Type B pancreatic cell (in vitro differentiated cells): ENCODE measurements at regions not wholly inside any gene's neighbourhood (a gene's known extent, or its start where the extent isn't known, plus 50 kb on each side); places are given as distances from the start of the nearest gene placed in this dataset.

ENCODE experiments used
- DNase-seq: peaks from one replicate; pipeline ENCODE4 v3.0.0; 2021; ENCODE audit warnings: mixed read lengths; ENCODE audit not compliant: unreplicated experiment; ENCODE audit errors: extremely low spot score
- H3K27ac Mint-ChIP-seq: 2 replicates; pipeline ENCODE4 v1.8.0; 2021; ENCODE audit warnings: mild to moderate bottlenecking, mixed read lengths
- H3K27me3 Mint-ChIP-seq: 2 replicates; pipeline ENCODE4 v1.8.0; 2021; ENCODE audit warnings: mixed read lengths
- H3K36me3 Mint-ChIP-seq: 2 replicates; pipeline ENCODE4 v1.8.0; 2021; ENCODE audit warnings: mixed read lengths
- H3K4me1 Mint-ChIP-seq: one replicate; pipeline ENCODE4 v1.8.0; 2021; ENCODE audit warnings: mixed read lengths; ENCODE audit not compliant: unreplicated experiment
- H3K4me3 Mint-ChIP-seq: 2 replicates; pipeline ENCODE4 v1.8.0; 2021; ENCODE audit warnings: mild to moderate bottlenecking, mixed read lengths
- H3K9me3 Mint-ChIP-seq: 2 replicates; pipeline ENCODE4 v1.8.0; 2021; ENCODE audit warnings: mixed read lengths
- CTCF ChIP-seq: fragments of 200-600 bp; sonication (generic); conservative IDR thresholded peaks from 2 replicates; pipeline ENCODE4 v1.5.0; 2021; ENCODE audit warnings: antibody characterized with exemption, mild to moderate bottlenecking

DNA sequence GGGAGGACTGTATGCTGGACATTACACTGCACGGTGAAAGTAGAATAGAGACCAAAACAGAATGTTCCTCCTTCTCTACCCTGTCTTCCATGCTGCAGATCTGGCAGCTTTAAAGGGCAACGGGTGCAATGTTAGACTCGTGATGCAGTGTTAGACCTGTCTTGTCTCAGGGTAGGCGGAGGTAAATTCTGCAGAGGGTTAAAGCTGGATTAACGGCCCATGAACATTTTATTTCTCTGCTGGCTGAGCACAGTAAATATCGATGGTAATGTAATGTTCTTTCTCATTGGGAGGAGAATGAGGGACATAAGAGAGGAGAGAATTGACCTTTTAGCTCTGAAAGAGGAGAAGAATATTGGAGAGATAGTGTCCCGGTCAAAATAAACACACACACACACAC lies 178.9 kb downstream of the NMUR2 start:
- no peak overlapping the region for H3K27ac Mint-ChIP-seq
- no peak for DNase-seq
- no peak overlapping the region for H3K4me3 Mint-ChIP-seq
- no peaks in the 10 kb centered on the region for H3K36me3 Mint-ChIP-seq
- no peaks in the 10 kb centered on the region for H3K9me3 Mint-ChIP-seq
- no peaks in the 10 kb centered on the region for H3K27me3 Mint-ChIP-seq
- TF ChIP-seq CTCF: no peak
- no peaks in the 10 kb centered on the region for H3K4me1 Mint-ChIP-seq

GRCh38 chr5:152221721-152222629 lies 183.1 kb downstream of the NMUR2 start:
- TF ChIP-seq CTCF: no peak
- no peak for DNase-seq
- Mint-ChIP-seq H3K4me3 (no peak overlapping the region), H3K27me3 (no peaks in the 10 kb centered on the region), H3K9me3 (no peaks in the 10 kb centered on the region), H3K27ac (no peak overlapping the region), H3K36me3 (no peaks in the 10 kb centered on the region), H3K4me1 (no peaks in the 10 kb centered on the region)

GRCh38 chr5:152218694-152219093 lies 186.4 kb downstream of the NMUR2 start:
- Mint-ChIP-seq H3K27me3 (no peaks in the 10 kb centered on the region), H3K4me1 (no peaks in the 10 kb centered on the region), H3K4me3 (no peak overlapping the region), H3K27ac (no peak overlapping the region), H3K36me3 (no peaks in the 10 kb centered on the region), H3K9me3 (no peaks in the 10 kb centered on the region)
- DNase-seq: no peak
- no peak for TF ChIP-seq CTCF

DNA sequence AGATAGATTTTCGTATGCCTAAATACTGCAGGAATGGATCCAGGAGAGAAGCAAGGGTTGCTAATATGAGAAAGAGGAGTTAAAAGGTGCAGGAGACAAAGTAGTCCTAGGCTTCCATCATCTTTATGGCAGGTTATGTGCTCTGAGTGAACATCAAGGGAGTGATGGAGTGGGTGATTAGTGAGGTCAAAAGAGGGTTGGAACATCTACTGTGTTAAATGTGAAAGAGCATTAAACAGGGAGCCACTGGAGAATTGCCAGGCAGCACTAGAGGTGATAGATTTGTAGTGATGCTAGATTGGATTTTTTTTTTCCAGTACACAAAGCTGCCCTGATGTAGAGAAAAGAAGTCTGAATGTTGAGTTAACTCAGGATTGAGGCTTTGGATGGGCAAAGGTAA lies 199.3 kb downstream of the NMUR2 start:
- no peak for TF ChIP-seq CTCF
- H3K4me3 Mint-ChIP-seq: no peak overlapping the region
- H3K27ac Mint-ChIP-seq: no peak overlapping the region
- H3K27me3 Mint-ChIP-seq: no peaks in the 10 kb centered on the region
- no peaks in the 10 kb centered on the region for H3K9me3 Mint-ChIP-seq
- H3K4me1 Mint-ChIP-seq: no peaks in the 10 kb centered on the region
- no peak for DNase-seq
- H3K36me3 Mint-ChIP-seq: no peaks in the 10 kb centered on the region

- H3K4me1 Mint-ChIP-seq: no peaks in the 10 kb centered on the region
- H3K27ac Mint-ChIP-seq: no peak overlapping the region
- TF ChIP-seq CTCF: no peak
- no peaks in the 10 kb centered on the region for H3K9me3 Mint-ChIP-seq
- H3K27me3 Mint-ChIP-seq: no peaks in the 10 kb centered on the region
- no peak overlapping the region for H3K4me3 Mint-ChIP-seq
- H3K36me3 Mint-ChIP-seq: no peaks in the 10 kb centered on the region
- no peak for DNase-seq
Measured at GRCh38 chr5:152202321-152202720, 202.8 kb downstream of the NMUR2 start.
